HepG2 (cell line): ENCODE measurements at regions not wholly inside any gene's neighbourhood (a gene's known extent, or its start where the extent isn't known, plus 50 kb on each side); places are given as distances from the start of the nearest gene placed in this dataset.

Source experiments
- CTCF ChIP-seq: sonication (generic); formaldehyde crosslinking; IDR thresholded peaks from 2 replicates; pipeline ENCODE4 v1.5.0; 2020; ENCODE audit warnings: mild to moderate bottlenecking, missing genetic modification reagents, moderate library complexity
- DNMT3B ChIP-seq: conservative IDR thresholded peaks from 2 replicates; pipeline ENCODE4 v1.6.1; 2016; ENCODE audit warnings: missing biosample characterization, control low read depth
- MAZ ChIP-seq, 2 experiments: sonication (generic) in 1 of 2; formaldehyde crosslinking in 1 of 2; IDR thresholded peaks; 2 replicates each; pipeline versions ENCODE4 v1.5.0 to v1.6.1; 2012 to 2020; ENCODE audit warnings: low read depth in 2 of 2, mild to moderate bottlenecking in 2 of 2, borderline replicate concordance in 1 of 2, improper control_type of control experiment in 1 of 2, low read length in 1 of 2, missing genetic modification reagents in 1 of 2, moderate library complexity in 1 of 2
- SMC3 ChIP-seq: IDR thresholded peaks from 2 replicates; pipeline ENCODE4 v1.6.1; 2011; ENCODE audit warnings: low read length, improper control_type of control experiment
- TCF12 ChIP-seq, 2 experiments: fragments of 450-650 bp in 1 of 2; sonication (generic) in 1 of 2; formaldehyde crosslinking in 1 of 2; IDR thresholded peaks; 2 replicates each; pipeline versions ENCODE4 v1.6.1 to v1.8.0; 2017 to 2022; ENCODE audit warnings: antibody characterized with exemption in 1 of 2, mild to moderate bottlenecking in 1 of 2, missing genetic modification reagents in 1 of 2, moderate library complexity in 1 of 2
- ZNF343 ChIP-seq: sonication (generic); formaldehyde crosslinking; IDR thresholded peaks from 2 replicates; pipeline ENCODE4 v1.4.0; 2020; ENCODE audit warnings: mild to moderate bottlenecking, missing genetic modification reagents
- ZNF776 ChIP-seq: sonication (generic); formaldehyde crosslinking; IDR thresholded peaks from 2 replicates; pipeline ENCODE4 v1.4.0; 2020; ENCODE audit warnings: mild to moderate bottlenecking, missing genetic modification reagents

GRCh38 chr4:175351473-175351872 is 433.3 kb downstream of the ADAM29 start:
- TF ChIP-seq ZNF776 (CRISPR knock-in tag) = no peak
- no peak for TF ChIP-seq SMC3
- TF ChIP-seq CTCF = no peak
- no peak for TF ChIP-seq DNMT3B (CRISPR knock-in tag)
- no peak for TF ChIP-seq MAZ (IDR thresholded peaks at IDR 0.05; ENCODE audit: borderline replicate concordance, low read depth, low read length)
- no peak for TF ChIP-seq MAZ (CRISPR knock-in tag; IDR thresholded peaks at IDR 0.05; ENCODE audit: low read depth)
- no peak for TF ChIP-seq ZNF343
- no peak for TF ChIP-seq TCF12 (IDR thresholded peaks at IDR 0.05)
- TF ChIP-seq TCF12 (CRISPR knock-in tag; IDR thresholded peaks at IDR 0.05) = no peak
